GM10266 (cell line): ENCODE measurements at regions not wholly inside any gene's neighbourhood (a gene's known extent, or its start where the extent isn't known, plus 50 kb on each side); places are given as distances from the start of the nearest gene placed in this dataset.

Experiments used
- DNase-seq: peaks from one replicate; pipeline ENCODE4 v3.0.0; 2012; ENCODE audit errors: extremely low spot score
- CTCF ChIP-seq: IDR thresholded peaks from 2 replicates; pipeline ENCODE4 v1.5.1; 2012; ENCODE audit warnings: mild to moderate bottlenecking, low read depth; ENCODE audit not compliant: control insufficient read depth, insufficient read depth; ENCODE audit errors: missing control alignments

DNA sequence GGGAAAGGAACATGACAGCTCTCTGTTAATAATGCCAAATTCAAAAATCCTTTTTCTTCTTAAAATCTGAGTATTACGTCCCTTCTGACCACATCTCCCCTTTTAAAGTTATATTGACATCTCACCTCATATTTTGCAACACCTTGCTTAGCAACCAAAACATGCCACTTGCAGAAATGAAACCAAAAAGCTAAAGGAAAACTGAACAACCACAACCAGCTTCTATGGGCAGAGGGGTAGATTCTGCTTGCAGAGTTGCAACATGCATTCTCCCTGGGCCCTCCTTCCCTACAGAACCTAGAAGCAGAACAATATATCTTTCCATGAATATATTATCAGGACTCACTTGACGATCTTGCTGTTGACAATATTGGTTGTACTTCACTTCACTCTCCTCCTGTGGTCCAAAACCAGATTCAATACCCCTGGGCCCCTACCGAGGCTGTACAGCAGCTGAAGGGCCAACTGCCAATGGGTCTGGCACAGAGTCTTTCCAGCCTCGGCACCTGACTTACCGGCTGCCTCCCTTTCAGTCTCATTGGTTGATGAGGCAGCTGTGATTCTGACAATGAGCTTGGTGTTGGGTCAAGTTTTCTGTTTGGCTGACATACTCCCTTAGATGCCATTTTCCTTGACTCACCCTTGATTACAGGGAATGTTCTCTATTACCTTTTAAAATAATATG is 616.6 kb downstream of the ZEB2 start:
- no peak for DNase-seq
- no peak for TF ChIP-seq CTCF

GRCh38 chr2:143901185-143901842 is 618.6 kb downstream of the ZEB2 start:
- no peak for DNase-seq
- TF ChIP-seq CTCF = no peak

- no peak for TF ChIP-seq CTCF
Measured at GRCh38 chr2:143899987-143900386, 619.9 kb downstream of the ZEB2 start.

DNA sequence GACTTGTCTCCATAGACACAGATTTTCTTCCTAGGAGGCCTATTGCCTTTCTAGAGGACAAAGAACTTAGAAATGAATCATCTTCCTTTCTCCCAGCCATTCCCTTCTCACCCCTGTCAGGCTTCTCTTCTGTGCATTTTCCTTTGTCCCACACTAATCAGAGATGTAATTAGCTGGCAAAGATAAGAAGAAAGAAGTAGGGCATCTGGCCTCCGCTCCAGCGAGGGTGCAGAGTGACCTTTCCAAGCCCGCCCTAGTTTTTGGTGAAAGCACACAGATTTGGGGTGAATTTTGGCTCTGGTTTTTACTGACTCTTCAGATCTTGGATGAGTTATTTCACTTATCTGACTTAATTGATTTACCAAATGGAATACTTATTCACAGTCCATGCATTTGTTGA is 626.5 kb downstream of the ZEB2 start:
- no peak for DNase-seq
- TF ChIP-seq CTCF = no peak

More at GRCh38 chr2:143899987-143900386, 619.9 kb downstream of the ZEB2 start:
- no peak for DNase-seq

DNA sequence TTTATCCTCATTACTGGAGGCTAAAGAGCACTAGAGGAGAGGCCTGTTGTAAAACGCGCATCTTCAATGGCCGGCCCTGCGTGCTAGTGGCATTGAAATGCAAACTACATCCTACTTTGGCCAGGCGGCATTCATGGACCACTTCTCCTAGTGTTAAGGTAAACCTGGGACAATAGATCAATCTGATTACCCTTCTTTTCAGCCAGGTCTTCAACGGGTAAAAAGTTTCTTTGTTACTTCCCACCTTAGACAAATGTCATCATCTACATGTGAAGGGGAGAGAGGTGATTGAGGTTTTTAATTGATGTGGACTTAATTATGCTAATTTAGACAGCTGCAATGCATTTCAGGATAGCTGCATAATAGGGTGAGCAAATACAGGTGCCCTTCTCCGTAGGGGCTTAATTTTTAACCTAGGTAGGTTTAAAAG is 628.0 kb downstream of the ZEB2 start:
- TF ChIP-seq CTCF = no peak
- DNase-seq = no peak

GRCh38 chr2:143890798-143891197 is 629.1 kb downstream of the ZEB2 start:
- TF ChIP-seq CTCF = no peak
- no peak for DNase-seq

DNA sequence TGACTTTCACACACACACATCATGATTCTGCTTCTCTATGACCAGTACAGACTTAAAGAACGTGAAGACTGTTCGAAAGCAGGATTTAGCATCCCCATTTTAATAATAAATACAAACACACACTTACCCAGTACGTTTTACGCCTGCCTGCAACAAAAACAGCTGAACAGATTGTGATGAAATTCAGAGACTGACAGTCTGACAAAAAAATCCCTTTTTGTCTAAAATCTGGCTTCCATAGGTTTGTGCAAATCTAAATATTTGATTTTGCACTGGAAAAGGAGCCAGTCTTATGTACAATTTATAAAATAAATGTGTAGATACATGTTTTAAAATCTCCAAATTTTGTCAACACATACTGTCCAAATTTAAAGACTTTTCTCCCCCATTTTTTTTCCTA is 630.7 kb downstream of the ZEB2 start:
- no peak for DNase-seq
- TF ChIP-seq CTCF = no peak
